ENCODE measurements at regions not wholly inside any gene's neighbourhood (a gene's known extent, or its start where the extent isn't known, plus 50 kb on each side); places are given as distances from the start of the nearest gene placed in this dataset.

- TF ChIP-seq POLR2A (IDR thresholded peaks at IDR 0.05) (no peak), POLR2AphosphoS5 (IDR thresholded peaks at IDR 0.05) (no peak), EP300 (IDR thresholded peaks at IDR 0.05) (no peak), CTCF (IDR thresholded peaks at IDR 0.05) (no peak)
- WGBS, 5 donors = 79 to 95% (median 81%) methylated on average over 3 of the region's 3 CpGs
- no peak for DNase-seq
- intact Hi-C loops (cut with DNase I; ENCODE audit: low total_unique reads) = no loop called here
- Histone ChIP-seq H3K36me3 (no peaks in the 10 kb centered on the region), H3K27me3 (no peaks in the 10 kb centered on the region), H3K27ac (no peak overlapping the region), H3K4me3 (no peak overlapping the region), H3K9me3 (peaks cover 0 to 20% (median 0%) of the 10 kb centered on the region in 4 donors), H3K4me1 (peaks cover 0 to 3% (median 0%) of the 10 kb centered on the region in 4 donors)
Observed at GRCh38 chr5:121741156-121741555, 110.5 kb upstream of the FTMT start.

GRCh38 chr5:121744577-121744976 lies 107.1 kb upstream of the FTMT start:
- no peak for TF ChIP-seq POLR2A (IDR thresholded peaks at IDR 0.05)
- no peak for TF ChIP-seq CTCF (IDR thresholded peaks at IDR 0.05)
- no peak for TF ChIP-seq POLR2AphosphoS5 (IDR thresholded peaks at IDR 0.05)
- no peak for TF ChIP-seq EP300 (IDR thresholded peaks at IDR 0.05)
- Histone ChIP-seq H3K4me1 (no peaks in the 10 kb centered on the region), H3K27ac (no peak overlapping the region), H3K9me3 (peaks cover 0 to 20% (median 0%) of the 10 kb centered on the region in 4 donors), H3K27me3 (no peaks in the 10 kb centered on the region), H3K36me3 (no peaks in the 10 kb centered on the region), H3K4me3 (no peak overlapping the region)
- no peak for DNase-seq
- intact Hi-C loops (cut with DNase I; ENCODE audit: low total_unique reads) = no loop called here

GRCh38 chr5:121745407-121745806 lies 106.3 kb upstream of the FTMT start:
- intact Hi-C loops (cut with DNase I; ENCODE audit: low total_unique reads) = no loop called here
- Histone ChIP-seq H3K27ac (no peak overlapping the region), H3K36me3 (no peaks in the 10 kb centered on the region), H3K9me3 (peaks cover 0 to 13% (median 0%) of the 10 kb centered on the region in 4 donors), H3K27me3 (no peaks in the 10 kb centered on the region), H3K4me1 (no peaks in the 10 kb centered on the region), H3K4me3 (no peak overlapping the region)
- WGBS, 5 donors = 68 to 90% (median 77%) methylated on average over 1 of the region's 1 CpG
- DNase-seq = no peak
- TF ChIP-seq EP300 (IDR thresholded peaks at IDR 0.05) (no peak), POLR2A (IDR thresholded peaks at IDR 0.05) (no peak), POLR2AphosphoS5 (IDR thresholded peaks at IDR 0.05) (no peak), CTCF (IDR thresholded peaks at IDR 0.05) (no peak)

- intact Hi-C loops (cut with DNase I; ENCODE audit: low total_unique reads) = no loop called here
- Histone ChIP-seq H3K9me3 (peaks cover 0 to 7% (median 0%) of the 10 kb centered on the region in 4 donors), H3K4me1 (no peaks in the 10 kb centered on the region), H3K27ac (no peak overlapping the region), H3K4me3 (no peak overlapping the region), H3K36me3 (no peaks in the 10 kb centered on the region), H3K27me3 (no peaks in the 10 kb centered on the region)
- no peak for DNase-seq
- TF ChIP-seq POLR2A (IDR thresholded peaks at IDR 0.05) (no peak), POLR2AphosphoS5 (IDR thresholded peaks at IDR 0.05) (no peak), CTCF (IDR thresholded peaks at IDR 0.05) (no peak), EP300 (IDR thresholded peaks at IDR 0.05) (no peak)
Observed at GRCh38 chr5:121746763-121747162, 104.9 kb upstream of the FTMT start.
